MG63 (cell line): ENCODE measurements at regions not wholly inside any gene's neighbourhood (a gene's known extent, or its start where the extent isn't known, plus 50 kb on each side); places are given as distances from the start of the nearest gene placed in this dataset.

Experiments used
- DNase-seq: peaks from one replicate; pipeline ENCODE4 v3.0.0-alpha.2; 2020
- H3K27me3 ChIP-seq: fragments of 250-450 bp; sonication (Bioruptor Pico); 2 replicates; pipeline ENCODE4 v1.5.1; 2020; ENCODE audit warnings: mild to moderate bottlenecking, moderate library complexity
- H3K36me3 ChIP-seq: fragments of 250-450 bp; sonication (Bioruptor Pico); 2 replicates; pipeline ENCODE4 v1.5.1; 2020; ENCODE audit warnings: mild to moderate bottlenecking, moderate library complexity
- H3K4me3 ChIP-seq: fragments of 250-450 bp; sonication (Bioruptor Pico); 2 replicates; pipeline ENCODE4 v1.5.1; 2020; ENCODE audit warnings: mild to moderate bottlenecking, moderate library complexity
- H3K9me3 ChIP-seq: fragments of 250-450 bp; sonication (Bioruptor Pico); 2 replicates; pipeline ENCODE4 v1.5.1; 2020; ENCODE audit warnings: mild to moderate bottlenecking, moderate library complexity

- H3K9me3 ChIP-seq: peaks cover 17% of the 10 kb centered on the region
- H3K36me3 ChIP-seq: no peaks in the 10 kb centered on the region
- H3K4me3 ChIP-seq: no peak overlapping the region
- DNase-seq: no peak
- H3K27me3 ChIP-seq: no peaks in the 10 kb centered on the region
Measured at GRCh38 chr1:115233598-115233997, 104.5 kb downstream of the NGF start.

- DNase-seq: no peak
- Histone ChIP-seq H3K27me3 (no peaks in the 10 kb centered on the region), H3K4me3 (no peak overlapping the region), H3K9me3 (no peaks in the 10 kb centered on the region), H3K36me3 (no peaks in the 10 kb centered on the region)
Measured at GRCh38 chr1:115230281-115230680, 107.8 kb downstream of the NGF start.

GRCh38 chr1:115229016-115229415 lies 109.0 kb downstream of the NGF start:
- Histone ChIP-seq H3K9me3 (no peaks in the 10 kb centered on the region), H3K4me3 (no peak overlapping the region), H3K27me3 (no peaks in the 10 kb centered on the region), H3K36me3 (no peaks in the 10 kb centered on the region)
- no peak for DNase-seq

- no peaks in the 10 kb centered on the region for H3K27me3 ChIP-seq
- H3K4me3 ChIP-seq: no peak overlapping the region
- no peaks in the 10 kb centered on the region for H3K36me3 ChIP-seq
- H3K9me3 ChIP-seq: no peaks in the 10 kb centered on the region
- DNase-seq: no peak
Measured at GRCh38 chr1:115228191-115228590, 109.9 kb downstream of the NGF start.

- no peak overlapping the region for H3K4me3 ChIP-seq
- no peaks in the 10 kb centered on the region for H3K36me3 ChIP-seq
- no peaks in the 10 kb centered on the region for H3K27me3 ChIP-seq
- no peaks in the 10 kb centered on the region for H3K9me3 ChIP-seq
- no peak for DNase-seq
Measured at GRCh38 chr1:115227346-115228082, 110.5 kb downstream of the NGF start.

- Histone ChIP-seq H3K27me3 (no peaks in the 10 kb centered on the region), H3K9me3 (no peaks in the 10 kb centered on the region)
- DNase-seq: no peak
Measured at GRCh38 chr1:115225993-115226685, 111.9 kb downstream of the NGF start.

GRCh38 chr1:115224636-115225035 lies 113.4 kb downstream of the NGF start:
- H3K9me3 ChIP-seq: no peaks in the 10 kb centered on the region
- no peaks in the 10 kb centered on the region for H3K27me3 ChIP-seq
- H3K4me3 ChIP-seq: no peak overlapping the region
- DNase-seq: no peak
- H3K36me3 ChIP-seq: no peaks in the 10 kb centered on the region

More at GRCh38 chr1:115225993-115226685, 111.9 kb downstream of the NGF start:
- no peaks in the 10 kb centered on the region for H3K36me3 ChIP-seq
- no peak overlapping the region for H3K4me3 ChIP-seq

GRCh38 chr1:115222616-115223402 lies 115.2 kb downstream of the NGF start:
- DNase-seq: no peak
- no peaks in the 10 kb centered on the region for H3K36me3 ChIP-seq

GRCh38 chr1:115220340-115221270 lies 117.4 kb downstream of the NGF start:
- no peak for DNase-seq
- Histone ChIP-seq H3K4me3 (no peak overlapping the region), H3K36me3 (no peaks in the 10 kb centered on the region), H3K27me3 (no peaks in the 10 kb centered on the region), H3K9me3 (no peaks in the 10 kb centered on the region)

More at GRCh38 chr1:115222616-115223402, 115.2 kb downstream of the NGF start:
- Histone ChIP-seq H3K27me3 (no peaks in the 10 kb centered on the region), H3K4me3 (no peak overlapping the region), H3K9me3 (no peaks in the 10 kb centered on the region)

GRCh38 chr1:115219927-115220326 lies 118.1 kb downstream of the NGF start:
- Histone ChIP-seq H3K4me3 (no peak overlapping the region), H3K27me3 (no peaks in the 10 kb centered on the region), H3K9me3 (no peaks in the 10 kb centered on the region), H3K36me3 (no peaks in the 10 kb centered on the region)
- DNase-seq: no peak

GRCh38 chr1:115218699-115219098 lies 119.3 kb downstream of the NGF start:
- no peak for DNase-seq
- Histone ChIP-seq H3K4me3 (no peak overlapping the region), H3K36me3 (no peaks in the 10 kb centered on the region), H3K27me3 (no peaks in the 10 kb centered on the region), H3K9me3 (no peaks in the 10 kb centered on the region)

- H3K9me3 ChIP-seq: no peaks in the 10 kb centered on the region
- H3K27me3 ChIP-seq: no peaks in the 10 kb centered on the region
- H3K4me3 ChIP-seq: no peak overlapping the region
- no peaks in the 10 kb centered on the region for H3K36me3 ChIP-seq
- no peak for DNase-seq
Measured at GRCh38 chr1:115218034-115218405, 120.0 kb downstream of the NGF start.

GRCh38 chr1:115217150-115218033 lies 120.7 kb downstream of the NGF start:
- H3K4me3 ChIP-seq: no peak overlapping the region
- H3K27me3 ChIP-seq: no peaks in the 10 kb centered on the region
- no peak for DNase-seq
- no peaks in the 10 kb centered on the region for H3K36me3 ChIP-seq
- H3K9me3 ChIP-seq: no peaks in the 10 kb centered on the region

GRCh38 chr1:115215703-115216521 lies 122.1 kb downstream of the NGF start:
- DNase-seq: no peak

GRCh38 chr1:115215110-115215509 lies 122.9 kb downstream of the NGF start:
- no peaks in the 10 kb centered on the region for H3K27me3 ChIP-seq
- H3K36me3 ChIP-seq: no peaks in the 10 kb centered on the region
- no peaks in the 10 kb centered on the region for H3K9me3 ChIP-seq

More at GRCh38 chr1:115215703-115216521, 122.1 kb downstream of the NGF start:
- no peaks in the 10 kb centered on the region for H3K36me3 ChIP-seq
- no peaks in the 10 kb centered on the region for H3K27me3 ChIP-seq
- no peaks in the 10 kb centered on the region for H3K9me3 ChIP-seq
- H3K4me3 ChIP-seq: no peak overlapping the region

More at GRCh38 chr1:115215110-115215509, 122.9 kb downstream of the NGF start:
- DNase-seq: no peak
- H3K4me3 ChIP-seq: no peak overlapping the region
